ENCODE measurements at regions not wholly inside any gene's neighbourhood (a gene's known extent, or its start where the extent isn't known, plus 50 kb on each side); places are given as distances from the start of the nearest gene placed in this dataset.

DNA sequence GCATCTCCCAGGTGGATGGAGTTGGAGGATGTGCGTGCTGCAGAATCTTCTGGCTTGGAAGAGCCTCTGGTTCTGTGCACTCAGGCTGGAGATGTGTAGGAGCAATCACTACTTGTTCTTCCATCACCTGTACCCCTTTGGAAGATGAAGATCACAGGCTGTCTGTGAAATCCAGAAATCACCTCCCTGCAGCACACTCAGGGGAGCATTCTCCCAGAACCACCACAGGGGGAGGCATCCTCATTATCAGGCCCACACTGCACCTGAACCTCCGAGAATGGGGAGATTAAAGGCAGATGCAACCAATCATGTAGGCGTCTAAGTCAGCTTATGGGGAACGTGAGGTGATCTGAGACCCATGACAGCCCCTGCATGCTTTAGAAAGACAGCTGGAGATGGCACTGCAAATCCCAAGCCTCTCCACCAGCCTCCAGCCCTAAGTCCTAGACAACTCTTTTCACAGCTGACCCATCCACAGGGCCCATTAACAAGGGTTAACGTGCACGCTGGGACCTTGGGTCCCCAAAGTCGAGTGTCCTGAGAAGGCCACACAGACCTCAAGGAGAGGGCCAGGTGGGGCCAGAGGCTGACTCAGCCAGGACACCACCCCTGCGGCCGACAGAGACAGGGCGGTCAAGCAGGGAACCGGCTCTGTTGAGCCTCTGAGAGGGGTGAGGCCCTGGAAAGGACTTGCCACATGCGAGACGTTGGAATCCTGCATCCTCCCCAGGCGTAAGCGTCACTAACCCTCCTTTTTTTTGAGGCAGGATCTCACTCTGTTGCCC, 314.9 kb downstream of the EIPR1 start:
- no peak overlapping the region for H3K4me3 ChIP-seq (ENCODE audit: low read length)
- DNase-seq (ENCODE audit: low read depth): no peak
- TF ChIP-seq, protein P1, sequence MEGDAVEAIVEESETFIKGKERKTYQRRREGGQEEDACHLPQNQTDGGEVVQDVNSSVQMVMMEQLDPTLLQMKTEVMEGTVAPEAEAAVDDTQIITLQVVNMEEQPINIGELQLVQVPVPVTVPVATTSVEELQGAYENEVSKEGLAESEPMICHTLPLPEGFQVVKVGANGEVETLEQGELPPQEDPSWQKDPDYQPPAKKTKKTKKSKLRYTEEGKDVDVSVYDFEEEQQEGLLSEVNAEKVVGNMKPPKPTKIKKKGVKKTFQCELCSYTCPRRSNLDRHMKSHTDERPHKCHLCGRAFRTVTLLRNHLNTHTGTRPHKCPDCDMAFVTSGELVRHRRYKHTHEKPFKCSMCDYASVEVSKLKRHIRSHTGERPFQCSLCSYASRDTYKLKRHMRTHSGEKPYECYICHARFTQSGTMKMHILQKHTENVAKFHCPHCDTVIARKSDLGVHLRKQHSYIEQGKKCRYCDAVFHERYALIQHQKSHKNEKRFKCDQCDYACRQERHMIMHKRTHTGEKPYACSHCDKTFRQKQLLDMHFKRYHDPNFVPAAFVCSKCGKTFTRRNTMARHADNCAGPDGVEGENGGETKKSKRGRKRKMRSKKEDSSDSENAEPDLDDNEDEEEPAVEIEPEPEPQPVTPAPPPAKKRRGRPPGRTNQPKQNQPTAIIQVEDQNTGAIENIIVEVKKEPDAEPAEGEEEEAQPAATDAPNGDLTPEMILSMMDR (conservative IDR thresholded peaks at IDR 0.05; ENCODE audit: low read length): no peak

DNA sequence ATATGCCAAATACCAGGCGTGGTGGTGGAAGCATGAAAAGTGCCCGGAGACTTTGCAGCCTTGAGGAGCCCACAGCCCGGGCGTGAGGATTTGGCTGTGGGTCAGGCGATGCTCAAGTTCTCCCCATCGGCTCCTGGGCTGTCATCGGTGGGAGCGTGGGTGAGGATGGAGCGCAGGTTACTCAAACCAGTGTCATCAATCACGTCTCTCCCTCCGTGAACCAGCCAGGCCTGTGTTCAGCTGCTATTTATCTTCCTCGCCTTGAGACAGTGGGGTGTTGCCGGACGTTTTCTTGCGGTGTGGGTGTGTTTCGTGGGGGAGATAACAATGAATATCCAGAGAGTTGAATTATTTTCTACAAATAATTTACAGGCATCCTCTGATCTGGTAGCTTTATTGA, 317.6 kb downstream of the EIPR1 start:
- no peak for DNase-seq (ENCODE audit: low read depth)
- H3K4me3 ChIP-seq (ENCODE audit: low read length): no peak overlapping the region
- TF ChIP-seq, protein P1 (conservative IDR thresholded peaks at IDR 0.05; ENCODE audit: low read length): no peak

DNA sequence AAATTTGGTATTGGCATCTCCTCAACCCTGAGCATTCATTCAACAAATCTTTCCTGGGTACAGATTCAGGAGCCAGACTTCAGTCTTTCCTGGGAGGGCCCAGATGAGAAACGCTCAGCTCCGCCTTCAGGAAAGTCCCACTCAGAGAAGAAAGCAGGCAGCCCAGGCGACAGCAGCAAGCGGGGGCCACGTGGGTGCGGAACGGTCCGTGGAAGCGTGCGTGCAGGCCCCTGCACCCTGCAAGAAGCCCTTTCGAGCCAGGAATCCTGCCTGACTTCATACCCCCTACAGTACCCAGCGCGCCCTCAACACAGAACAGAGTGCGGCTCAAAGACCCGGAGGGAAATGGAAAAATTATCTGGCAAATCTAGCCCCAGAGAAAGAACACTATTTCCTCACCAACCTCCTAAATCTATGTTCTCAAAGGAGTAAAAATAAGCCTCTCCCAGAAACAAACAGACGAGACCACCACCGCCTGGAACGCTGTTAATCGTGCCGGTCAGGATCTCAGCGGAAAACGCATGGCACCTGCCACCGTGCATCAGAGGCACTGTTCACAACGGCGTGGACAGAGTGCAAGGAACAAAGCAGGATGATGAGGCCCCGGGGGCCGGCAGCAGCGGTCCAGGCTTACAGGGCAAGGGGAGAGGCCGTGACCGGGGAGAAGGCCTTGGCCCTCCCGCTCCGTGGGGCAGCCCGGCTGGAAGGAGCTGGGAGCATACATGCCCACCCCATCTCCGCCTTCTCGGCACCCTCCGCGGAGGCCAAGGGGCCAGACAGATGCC, 318.3 kb downstream of the EIPR1 start:
- no peak overlapping the region for H3K4me3 ChIP-seq (ENCODE audit: low read length)
- TF ChIP-seq, protein P1 (conservative IDR thresholded peaks at IDR 0.05; ENCODE audit: low read length): no peak
- no peak for DNase-seq (ENCODE audit: low read depth)

DNA sequence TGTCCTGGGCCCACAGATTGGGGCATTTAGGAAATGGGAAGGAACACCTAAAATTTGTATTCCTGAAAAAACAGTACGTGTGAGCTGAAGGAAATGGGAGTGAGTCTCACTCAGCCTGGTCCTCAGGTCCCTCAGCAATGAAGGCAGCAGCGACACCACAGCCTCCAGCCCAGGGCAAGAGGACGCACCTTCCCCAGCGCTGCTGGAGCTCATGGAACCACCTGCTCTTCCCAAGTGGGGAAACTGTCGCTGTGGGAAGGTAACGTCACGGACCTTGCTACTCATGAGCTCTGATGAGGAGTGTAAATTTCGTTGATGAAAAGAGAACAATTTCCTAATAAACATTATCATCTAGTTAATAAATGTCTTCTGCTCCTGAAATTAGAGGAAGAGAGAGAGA, 323.6 kb downstream of the EIPR1 start:
- TF ChIP-seq, protein P1 (conservative IDR thresholded peaks at IDR 0.05; ENCODE audit: low read length): no peak
- DNase-seq (ENCODE audit: low read depth): no peak

DNA sequence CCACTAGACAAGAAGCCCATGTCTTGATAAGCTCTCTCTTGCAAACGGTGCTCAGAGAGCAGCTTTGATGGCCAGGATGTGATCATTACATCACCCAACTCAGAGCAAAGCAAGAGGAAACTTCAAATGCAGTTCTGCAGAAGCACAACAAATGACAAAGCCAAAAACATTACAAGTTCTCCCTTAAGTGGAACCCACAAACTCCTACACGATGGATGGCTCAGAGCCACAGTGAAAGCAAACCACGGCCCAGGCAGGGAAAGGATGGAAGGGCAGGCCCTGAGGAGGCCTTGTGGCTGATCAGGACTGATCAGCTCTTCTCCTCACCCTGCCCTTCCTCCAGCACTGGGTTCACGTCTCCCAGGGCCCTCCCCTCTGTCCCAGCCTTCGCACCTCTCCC, 326.4 kb downstream of the EIPR1 start:
- H3K4me3 ChIP-seq (ENCODE audit: low read length): no peak overlapping the region
- DNase-seq (ENCODE audit: low read depth): no peak
- TF ChIP-seq, protein P1 (conservative IDR thresholded peaks at IDR 0.05; ENCODE audit: low read length): no peak

More for the DNA sequence above, 323.6 kb downstream of the EIPR1 start:
- H3K4me3 ChIP-seq (ENCODE audit: low read length): no peak overlapping the region

DNA sequence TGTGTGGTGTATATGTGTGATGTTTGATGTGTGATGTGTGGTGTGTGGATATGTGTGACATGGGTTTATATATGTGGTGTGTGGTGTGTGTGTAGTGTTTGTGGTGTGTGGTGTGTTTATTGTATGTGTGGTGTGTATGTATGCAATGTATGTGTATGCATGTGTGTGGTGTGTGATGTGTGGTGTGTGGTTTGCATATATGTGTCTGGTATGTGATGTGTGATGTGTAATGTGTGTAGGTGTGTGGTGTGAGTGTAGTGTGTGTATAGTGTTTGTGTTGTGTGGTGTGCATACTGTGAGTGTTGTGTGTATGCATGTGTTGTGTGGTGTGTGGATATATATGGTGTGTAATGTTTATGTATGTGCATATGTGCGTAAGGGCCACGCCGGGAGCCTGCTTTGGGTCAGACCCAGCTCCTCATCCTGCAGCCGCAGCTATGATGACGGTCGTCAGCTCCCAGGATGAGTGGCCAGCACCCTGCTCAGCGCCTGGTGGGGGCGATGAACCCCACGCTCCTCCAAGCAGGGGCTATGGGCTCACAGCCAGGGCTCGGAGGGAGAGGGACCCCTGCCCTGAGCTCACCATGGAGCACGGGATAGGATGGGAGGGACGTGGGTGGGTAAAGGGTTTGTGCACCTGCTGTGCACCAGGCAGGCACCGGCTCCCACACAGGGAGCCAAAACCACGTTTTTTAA, 331.3 kb downstream of the EIPR1 start:
- TF ChIP-seq, protein P1 (conservative IDR thresholded peaks at IDR 0.05; ENCODE audit: low read length): no peak
- H3K4me3 ChIP-seq (ENCODE audit: low read length): no peak overlapping the region
- DNase-seq (ENCODE audit: low read depth): no peak

Measured in AG10803 (cell line).